Lung microvascular endothelial cell (primary cell): ENCODE measurements at regions not wholly inside any gene's neighbourhood (a gene's known extent, or its start where the extent isn't known, plus 50 kb on each side); places are given as distances from the start of the nearest gene placed in this dataset.

ENCODE experiments used
- DNase-seq, 2 donors: peaks; one replicate each; pipeline versions ENCODE4 v3.0.0 to v3.0.0-alpha.2; 2010; ENCODE audit warnings: low read depth in 2 of 2

DNA sequence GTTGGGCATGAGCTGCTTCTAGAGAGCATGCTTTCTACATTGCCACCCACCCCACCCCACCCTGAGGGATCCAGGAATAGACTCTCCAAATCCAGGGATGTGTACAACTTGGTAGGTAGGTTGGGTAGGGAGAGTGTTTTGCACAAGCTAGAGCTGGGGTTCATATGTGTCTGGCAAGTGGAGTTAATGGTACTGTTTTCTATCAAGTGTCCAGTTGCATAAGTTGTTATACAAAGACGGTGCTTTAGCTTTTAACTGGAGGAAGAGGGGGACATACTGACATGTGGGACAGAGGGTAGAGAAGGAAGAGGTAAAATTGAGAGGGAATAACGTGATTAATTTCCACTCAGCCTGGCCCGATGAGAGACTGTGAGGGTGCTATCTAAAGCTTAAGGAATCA lies 51.0 kb upstream of the TNC start:
- no peak for DNase-seq

DNA sequence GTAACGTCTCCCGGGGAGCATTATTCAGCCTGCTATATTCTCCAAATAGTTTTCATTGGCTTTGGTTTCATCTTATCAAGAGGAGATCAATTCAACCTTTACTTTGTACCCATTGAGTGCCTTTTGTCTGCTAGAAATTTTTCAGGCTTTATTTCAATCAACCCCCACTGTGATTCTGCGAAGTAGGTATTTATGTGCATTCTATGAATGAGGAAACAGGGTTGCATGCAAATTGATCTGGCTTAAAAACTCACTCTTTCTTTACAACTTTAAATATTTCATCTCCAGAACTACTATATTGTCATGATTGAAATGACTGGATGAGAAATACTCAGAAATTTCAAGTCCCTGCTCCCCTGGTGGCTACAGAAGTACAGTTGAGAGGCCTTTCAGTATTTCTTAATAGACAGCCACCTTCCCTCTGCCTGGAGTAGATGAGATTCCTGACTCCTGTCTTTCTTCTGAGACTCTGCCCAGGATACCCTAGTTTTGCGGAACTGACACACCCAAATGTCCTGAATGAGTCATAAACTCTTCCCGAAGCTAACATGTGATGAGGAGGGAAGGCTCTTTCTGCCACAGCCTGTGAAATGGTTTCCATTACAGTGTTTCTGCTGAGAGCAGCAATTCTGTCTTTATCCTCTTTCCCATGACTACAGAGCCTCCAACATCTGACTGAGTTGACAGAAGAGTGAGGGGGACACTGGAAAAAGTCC lies 52.6 kb upstream of the TNC start:
- DNase-seq: peak in 1 of 2 donors; percentile 27

DNA sequence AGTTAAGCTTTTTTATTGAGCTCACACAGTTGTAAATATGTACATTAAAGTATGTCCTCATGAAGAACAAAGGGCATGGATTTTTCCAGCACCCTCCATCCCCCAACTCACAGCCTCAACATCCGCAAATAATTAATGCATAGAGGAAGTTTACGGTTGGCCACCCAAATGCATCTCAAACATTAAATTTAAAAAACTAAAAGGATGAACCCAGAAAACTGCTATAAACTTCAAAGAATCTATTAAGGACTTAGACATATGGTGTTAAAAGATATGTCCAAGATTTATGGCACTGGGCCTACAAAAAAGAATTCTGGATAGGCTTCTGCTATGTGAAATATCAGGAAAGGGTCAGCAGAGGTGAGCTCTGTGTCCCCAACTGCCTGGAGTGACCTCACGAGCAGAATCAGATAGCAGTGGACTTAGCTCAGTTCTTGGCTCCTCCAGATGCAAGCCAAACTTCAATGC lies 54.0 kb upstream of the TNC start:
- DNase-seq: no peak

DNA sequence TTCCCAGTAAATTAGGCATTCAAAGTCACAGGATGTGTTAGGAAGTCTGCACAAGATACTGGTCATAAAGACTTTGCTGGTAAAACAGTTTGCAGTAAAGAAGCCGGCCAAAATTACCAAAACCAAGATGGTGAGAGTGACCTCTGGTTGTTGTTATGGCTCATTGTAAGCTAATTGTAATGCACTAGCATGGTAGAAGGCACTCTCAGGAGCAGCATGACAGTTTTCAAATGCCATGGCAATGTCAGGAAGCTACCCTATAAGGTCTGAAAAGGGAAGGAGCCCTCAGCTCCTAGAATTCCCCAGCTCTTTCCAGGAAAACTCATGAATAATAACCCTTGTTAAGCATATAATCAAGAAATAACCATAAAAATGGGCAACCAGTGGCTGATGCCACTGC lies 64.3 kb upstream of the TNC start:
- no peak for DNase-seq

DNA sequence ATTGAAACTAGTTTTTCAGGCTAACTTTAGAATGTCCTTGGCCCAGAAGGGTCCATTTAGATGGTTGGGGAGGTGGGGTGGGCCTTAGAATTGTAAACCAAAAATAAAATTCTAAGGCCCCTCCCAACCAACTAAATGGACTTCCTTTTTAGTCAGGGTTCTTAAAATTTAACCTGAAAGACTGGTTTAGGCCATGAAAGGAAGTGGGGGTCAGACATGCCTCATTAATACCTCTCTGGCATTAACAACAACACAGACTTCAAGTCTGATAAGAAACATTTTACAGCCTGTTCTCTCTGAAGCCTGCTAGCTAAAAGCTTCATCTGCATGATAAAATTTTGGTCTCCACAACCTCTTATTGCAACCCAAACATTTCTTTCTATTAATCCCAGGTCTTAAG lies 65.5 kb upstream of the TNC start:
- no peak for DNase-seq

DNA sequence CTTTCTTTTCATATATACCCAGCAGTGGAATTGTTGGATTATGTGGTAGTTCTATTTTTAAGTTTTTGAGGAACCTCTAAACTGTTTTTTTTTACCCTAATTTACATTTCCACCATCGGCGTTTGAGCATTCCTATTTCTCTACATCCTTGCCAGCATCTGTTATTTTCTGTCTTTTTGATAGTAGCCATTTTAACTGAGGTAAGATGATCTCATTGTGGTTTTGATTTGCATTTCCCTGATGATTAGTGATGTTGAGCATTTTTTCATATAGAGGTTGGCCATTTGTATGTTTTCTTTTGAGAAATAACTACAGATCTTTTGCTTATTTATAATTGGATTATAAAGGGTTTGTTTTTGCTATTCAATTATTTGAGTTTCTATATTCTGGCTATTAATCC lies 71.7 kb upstream of the TNC start:
- no peak for DNase-seq

DNA sequence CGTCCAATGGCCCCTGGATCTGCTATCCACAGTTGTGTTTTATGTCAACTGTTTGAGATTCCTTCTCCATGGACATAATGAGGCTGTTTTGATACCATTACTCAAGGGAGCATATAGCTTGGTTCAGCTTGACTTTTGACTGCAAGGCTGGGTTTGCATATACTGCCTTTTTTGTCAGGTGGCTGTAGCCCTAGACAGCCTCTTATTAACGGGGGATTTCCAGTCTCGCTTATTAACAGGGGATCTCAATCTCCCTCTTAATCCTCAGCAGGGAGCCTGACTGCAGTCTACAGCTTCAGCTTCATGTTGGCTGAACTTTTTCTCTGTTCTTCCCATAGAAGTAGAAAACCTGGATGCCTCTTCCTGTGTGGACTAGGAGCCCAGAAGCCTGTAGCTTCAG lies 73.7 kb upstream of the TNC start:
- DNase-seq: no peak

DNA sequence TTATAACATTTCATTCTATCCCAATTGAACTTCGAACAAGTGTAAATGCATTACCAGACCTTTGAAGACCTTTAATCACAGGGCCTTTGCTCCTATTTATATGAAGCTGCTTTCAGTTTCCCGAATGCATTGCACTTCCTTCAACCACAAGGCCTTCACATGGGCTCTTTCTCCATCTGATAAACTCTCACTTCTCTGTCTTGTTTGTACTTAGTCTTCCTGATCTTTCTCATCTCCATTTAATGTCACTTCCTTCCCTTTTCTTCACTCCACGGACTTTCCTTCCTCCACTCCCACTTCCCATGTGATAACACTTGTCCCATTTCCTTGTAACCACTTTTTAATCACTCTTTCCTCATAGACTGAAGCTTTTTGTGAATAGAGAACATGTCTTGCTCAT lies 74.3 kb upstream of the TNC start:
- no peak for DNase-seq

DNA sequence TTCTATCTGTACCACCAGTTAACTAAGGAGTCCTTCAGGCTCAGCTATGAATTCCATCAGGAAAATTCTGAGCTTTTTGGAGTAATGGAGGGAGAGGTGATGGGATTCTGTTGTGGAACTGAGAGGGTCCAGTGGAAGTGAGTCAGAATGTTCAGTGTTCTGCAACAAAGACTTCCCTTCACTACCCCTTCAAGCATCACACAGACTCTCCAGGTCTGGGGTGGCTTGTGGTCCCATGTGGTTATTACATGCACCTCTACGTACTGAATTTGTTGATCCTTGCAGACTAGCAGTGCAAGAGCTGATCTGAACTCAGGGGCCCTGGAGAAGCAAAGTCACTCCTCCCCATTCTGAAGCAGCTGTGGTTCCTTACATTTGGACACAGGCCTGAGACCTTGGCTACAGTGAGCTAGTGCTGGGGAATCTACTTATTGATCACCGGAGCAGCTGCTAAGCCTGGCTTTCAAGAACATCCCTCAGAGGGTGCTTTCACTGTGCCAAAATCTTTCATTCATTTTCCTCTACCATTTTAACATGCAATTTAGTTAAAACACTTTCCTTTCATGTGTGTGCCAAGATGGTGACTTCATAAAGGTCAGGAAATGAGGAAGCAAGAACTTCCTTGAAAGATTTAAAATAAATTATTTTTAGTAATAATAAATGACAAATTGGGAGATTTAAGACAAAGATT lies 75.0 kb upstream of the TNC start:
- no peak for DNase-seq

DNA sequence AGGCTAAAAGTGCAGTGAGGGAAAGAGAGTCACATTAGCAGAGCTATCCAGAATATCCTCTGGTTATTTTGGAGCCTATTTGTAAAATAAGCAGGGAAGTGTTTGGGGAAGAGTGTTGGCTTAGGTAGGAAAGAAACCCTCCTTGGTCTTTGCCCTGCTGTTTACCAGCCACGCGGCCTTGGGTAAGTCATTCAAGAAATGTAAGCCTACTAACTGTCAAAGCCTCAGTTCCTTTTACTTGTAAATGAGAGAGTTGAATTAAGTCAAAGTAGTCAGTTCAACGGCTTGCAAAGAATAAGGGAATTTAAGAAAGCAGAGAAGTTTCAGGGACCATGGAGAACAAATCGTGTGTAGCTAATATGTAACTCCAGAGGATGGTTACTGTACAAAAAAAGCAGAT lies 75.8 kb upstream of the TNC start:
- no peak for DNase-seq

DNA sequence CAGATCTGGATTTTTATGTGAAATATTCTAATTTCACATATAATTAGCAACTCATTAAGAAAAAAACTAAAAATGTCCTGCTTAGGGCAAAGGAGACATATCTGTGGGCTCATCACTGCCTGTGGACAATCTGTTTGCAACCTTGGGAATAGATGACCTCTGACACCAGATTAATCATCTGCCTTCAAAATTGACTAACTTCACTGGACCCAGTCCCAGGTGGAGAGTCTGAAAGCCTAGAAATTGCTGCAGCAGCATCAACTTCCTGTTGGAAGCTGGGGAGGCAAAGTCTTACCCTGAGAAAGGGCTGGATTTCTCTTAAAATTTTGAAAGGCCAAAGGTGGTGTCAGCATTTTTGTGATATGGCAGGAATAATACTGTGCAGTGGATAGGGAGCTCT lies 76.3 kb upstream of the TNC start:
- DNase-seq: no peak

DNA sequence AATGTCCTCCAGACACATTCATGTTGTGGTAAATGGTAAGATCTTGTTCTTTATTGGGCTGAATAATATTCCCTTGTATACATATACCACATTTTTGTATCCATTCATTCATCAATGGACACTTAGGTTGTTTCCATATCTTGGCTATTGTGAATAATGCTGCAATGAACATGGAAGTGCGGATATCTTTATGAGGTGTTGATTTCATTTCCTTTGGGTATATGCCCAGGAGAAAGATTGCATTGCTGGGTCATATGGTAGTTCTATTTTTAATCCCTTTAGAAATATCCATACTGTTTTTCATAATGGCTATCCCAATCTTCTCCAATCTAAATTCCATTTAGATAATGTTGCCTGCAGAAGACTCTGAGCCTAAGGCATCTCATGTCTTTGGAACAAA lies 78.0 kb upstream of the TNC start:
- DNase-seq: no peak

DNA sequence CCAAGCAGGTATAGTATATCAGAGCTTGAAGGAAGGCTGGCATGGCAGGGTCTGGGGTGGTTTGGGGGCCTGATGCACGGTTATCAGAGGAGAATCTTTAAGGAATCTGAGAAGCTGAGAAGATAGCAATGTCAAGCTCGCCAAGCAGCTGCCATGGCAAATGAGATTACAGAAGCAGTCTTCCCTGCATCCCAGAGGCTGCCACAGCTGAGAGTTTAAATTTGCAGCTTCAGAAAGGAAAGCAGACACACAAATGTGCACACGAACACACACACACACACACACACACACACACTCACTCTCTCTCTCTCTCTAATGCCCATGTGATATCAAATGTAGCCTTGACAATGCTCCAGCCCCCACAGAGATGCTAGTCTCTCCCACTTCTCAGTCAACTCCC lies 79.0 kb upstream of the TNC start:
- DNase-seq: no peak

DNA sequence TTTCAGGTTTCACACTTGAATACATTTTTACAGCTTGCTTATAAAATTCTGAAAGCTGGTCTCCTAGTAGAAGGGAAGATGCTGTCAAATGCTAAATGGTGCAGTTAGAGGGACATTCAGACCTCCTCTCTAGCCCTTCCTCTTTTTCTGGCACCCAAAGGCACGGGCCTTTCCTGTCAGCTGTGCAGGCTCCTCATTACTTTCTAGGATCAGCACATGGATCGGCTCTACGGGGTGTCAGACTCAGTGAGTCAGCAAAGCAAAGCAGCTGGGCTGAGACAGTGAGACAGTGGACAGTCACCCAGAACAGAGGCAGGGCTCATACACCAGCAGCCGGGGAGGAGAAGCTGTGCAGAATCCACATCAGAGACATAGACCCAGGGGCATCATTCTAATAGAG lies 80.0 kb upstream of the TNC start:
- DNase-seq: no peak

DNA sequence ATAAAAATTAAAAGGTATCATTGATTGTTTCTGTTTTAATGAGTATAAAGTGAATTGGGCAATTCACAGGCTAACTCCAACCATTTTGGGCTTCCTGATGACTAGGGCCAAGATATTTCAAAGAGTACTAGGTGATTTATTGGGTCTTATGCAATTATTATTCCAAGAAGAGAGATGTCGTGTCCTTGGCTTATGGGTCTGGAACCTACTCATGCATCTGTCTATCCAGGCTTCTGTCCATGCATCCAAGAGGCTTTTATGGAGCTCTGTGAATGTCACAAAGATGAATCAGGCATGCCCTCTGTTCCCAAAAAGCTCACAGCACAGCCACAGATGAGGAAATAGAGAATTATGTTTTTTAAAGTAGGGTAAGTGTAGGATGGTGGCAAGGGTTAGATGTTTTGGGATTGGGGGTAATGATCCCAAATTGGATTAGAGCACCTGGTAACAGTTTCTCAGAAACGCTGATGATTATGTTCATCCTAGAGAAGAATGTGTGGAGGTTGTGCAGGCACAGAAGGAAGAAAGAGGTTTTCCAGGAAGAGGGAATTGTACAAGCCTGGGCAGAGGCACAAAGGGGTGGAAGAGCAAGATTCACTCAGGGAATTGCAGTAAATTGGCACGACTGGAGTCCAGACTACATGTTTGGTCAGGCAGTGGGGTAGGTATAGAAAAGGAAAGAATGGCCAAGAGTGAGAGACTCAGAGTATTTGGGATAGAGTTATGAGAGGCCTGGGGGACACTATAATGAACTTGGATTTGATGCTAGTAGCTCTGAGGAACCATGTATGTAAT lies 83.0 kb upstream of the TNC start:
- no peak for DNase-seq

DNA sequence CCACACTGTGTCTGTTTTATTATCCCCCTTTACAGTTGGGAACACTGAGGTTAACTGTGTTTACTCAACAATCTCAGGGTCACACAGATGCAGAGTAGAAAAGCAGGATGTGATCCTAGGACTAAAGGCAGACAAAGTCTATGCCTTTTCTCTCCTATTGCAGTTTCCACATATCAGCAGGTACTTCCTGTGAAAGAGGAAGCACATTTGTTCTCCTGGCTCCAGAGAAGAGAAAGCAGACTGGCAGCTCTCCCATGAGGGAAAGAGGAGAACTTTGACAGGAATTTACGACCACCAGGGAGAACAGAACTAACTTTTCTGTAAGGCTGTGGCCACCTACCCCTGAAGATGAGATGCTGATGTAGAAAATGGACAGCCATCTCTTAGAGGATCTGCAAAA lies 84.2 kb upstream of the TNC start:
- DNase-seq: peak in 1 of 2 donors; percentile 1

DNA sequence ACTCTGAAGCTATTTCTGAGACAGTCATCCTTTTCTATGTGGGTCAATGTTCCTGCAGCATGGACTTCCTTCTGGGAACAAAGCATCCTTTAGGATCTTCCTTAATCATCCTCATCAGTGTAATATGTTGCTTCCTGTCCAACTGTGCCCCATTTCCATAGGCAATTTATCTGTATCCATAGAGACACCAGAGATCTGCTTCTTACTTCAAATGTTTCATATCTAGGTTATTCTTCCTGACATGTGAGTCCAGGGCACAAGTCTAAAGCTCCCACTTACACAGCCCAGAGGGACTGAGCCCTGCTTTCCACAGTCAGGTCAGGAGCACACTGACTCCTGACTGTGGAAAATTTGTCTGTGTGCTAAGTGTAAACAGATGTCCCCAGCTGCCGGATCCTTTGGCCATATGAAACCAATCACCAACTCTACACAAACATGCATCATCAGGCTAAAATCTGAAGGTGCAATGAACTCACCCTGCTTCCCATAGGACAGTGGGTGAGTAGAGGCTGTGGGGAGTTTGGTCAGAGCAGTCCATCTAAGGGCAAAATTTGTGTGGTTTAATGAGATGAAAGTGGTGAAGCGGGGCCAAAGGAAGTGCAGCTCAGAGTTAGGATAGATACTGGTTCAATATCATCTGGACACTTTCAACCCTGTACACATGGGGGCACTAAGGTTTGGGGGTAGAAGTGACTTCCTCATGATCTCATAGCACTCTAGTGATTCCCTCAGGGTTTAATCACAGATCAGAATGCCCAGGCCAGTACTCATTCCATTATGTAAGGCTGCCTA lies 85.2 kb upstream of the TNC start:
- DNase-seq: no peak

DNA sequence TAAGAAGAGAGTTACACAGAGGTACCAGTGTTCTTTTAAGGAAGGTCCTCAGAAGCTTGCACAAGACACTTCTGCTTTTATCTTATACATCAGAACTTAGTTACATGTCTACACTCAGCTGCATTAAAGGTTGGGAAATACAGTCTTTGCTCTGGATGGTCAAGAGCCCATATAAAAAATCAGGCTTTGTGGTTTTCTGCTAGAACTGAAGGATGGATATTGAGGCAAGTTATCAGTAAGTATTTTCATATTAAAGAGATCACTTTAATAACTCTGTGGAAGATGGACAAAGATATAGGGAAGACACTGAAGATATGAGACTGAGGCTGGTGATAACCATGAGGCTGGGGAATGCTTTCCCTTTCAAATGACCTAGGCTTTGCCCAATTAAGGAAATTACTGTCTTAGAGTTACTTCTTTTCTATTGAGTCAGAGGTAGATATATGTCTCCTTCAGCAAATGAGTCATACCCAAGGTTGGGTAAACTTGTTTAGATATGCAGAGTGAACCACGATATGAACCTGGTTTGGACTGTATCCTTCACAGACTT lies 87.0 kb upstream of the TNC start:
- no peak for DNase-seq

DNA sequence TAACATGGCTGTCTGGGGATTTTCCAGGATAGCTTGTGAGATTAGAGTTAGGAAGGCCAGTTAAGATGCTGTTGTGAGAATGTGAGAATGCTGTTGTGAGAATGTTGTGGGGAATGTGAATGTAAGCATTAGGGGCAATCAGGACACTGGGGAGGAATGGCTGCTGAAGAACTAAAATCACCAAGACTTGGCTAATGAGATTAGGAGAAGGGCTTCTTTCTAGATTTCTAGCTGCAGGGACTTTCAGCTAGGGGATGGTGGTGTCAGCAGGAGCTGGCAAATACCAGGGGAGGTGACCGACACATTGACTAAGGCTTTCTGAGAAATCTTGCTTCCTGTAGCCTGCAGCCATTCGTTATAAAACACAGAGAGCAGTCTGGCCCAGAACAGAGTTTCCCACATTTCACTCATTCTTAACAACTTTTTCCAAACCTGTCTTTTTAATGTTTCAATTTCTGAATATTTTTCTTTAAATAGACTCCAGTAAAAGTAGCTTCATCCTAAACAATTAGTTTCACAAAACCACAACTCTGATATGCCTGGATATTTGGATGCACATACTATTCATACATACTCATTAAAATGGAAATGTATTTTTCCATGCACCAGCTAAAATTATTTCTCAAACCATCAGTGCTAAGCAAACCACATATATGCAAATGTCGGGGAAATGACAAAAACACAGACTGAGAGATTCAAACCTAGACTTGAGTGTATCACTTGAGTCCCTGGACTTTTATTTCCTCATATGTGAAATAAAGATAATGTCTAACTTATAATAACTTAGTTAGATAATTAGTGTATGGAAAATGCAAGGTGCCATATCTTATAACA lies 89.3 kb upstream of the TNC start:
- no peak for DNase-seq

DNA sequence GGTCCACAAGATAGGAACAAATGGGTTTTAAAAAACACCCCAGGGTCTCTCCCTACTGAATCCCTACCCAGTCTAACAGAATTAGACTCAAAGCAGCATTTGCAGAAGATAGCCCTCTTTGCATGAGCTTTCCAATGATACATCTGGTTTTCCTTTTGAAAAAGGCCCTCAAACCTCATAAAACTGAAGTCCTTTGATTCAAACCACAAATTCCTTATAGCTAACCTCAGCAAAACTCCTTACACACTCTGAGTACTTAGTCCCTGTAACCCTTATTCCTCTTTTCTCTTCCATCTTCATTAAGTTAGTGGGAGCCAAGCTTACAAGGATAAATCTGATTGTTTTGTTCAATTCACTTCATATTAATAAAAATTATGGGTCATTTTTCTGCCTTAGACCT lies 90.5 kb upstream of the TNC start:
- DNase-seq: no peak
